T-helper 2 cell (primary cell): ENCODE measurements at regions not wholly inside any gene's neighbourhood (a gene's known extent, or its start where the extent isn't known, plus 50 kb on each side); places are given as distances from the start of the nearest gene placed in this dataset.

Source experiments
- DNase-seq, 5 experiments: peaks; one replicate each; pipeline versions ENCODE4 v3.0.0 to v3.0.0-alpha.2; 2012 to 2022

DNA sequence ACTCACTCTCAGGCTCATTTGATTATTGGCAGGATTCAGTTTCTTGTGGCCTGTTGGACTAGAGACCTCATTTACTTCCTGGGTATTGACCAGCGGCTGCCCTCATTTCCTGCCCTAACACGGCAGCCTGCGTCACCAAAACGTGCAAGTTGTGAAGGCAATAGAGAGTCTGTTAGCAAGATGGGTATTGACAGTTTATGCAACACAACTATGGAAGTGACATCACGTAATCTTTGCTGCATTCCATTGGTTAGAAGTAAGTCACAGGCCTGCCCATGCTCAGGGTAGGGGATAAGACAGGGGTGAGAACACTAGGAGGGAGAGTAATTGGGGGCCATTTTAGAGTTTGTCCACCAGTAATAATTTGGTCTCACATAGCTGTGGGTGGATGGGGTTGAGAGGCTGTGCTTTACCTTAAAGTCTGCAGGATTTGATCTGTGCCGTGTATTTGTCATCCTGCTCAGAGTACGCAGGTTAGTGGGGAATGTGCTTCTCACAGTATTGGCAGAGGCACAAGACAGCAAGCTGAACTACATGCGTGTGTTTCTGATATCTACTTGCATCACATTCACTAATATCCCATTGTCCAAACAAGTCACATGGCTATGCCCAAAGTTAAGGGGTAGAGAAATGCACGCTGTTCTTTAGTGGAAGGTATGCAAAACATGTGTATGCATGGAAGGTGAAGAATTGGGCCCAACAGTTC, 83.3 kb downstream of the EDEM1 start:
- DNase-seq = no peak

DNA sequence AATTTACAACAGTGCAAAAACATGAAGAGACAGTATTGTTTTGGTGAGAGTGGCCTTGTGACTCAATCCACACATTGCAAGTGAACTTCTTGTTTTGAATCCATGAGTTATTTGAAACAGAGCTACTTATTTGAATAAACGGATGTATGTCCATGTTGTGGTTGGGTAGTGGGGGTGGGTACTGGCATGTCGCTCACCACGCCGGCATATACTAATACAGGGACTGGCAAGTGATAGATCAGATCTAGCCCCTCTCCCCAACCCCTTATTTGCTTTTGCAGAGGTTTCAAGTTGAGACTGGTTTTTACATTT, 83.8 kb downstream of the EDEM1 start:
- DNase-seq = peak in 1 of 5 experiments; percentile 18

DNA sequence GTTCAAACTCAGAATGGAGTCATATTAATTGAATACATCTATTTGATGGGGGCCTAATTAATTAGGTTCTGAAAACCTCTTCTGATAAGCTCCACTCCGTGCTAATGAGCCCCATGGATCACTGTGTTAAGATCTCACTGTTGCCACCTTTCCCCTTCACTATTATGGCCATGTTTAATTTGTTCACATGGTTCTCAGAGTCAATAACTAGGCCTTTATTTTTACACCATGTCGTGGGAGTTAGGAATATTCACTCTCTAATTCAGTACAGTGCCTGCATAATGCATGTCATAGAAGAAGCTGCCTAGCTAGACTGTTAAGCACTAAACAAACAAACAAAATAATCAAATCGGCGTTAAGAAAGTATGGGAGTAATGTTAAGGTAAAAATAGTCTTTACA, 84.9 kb downstream of the EDEM1 start:
- no peak for DNase-seq

DNA sequence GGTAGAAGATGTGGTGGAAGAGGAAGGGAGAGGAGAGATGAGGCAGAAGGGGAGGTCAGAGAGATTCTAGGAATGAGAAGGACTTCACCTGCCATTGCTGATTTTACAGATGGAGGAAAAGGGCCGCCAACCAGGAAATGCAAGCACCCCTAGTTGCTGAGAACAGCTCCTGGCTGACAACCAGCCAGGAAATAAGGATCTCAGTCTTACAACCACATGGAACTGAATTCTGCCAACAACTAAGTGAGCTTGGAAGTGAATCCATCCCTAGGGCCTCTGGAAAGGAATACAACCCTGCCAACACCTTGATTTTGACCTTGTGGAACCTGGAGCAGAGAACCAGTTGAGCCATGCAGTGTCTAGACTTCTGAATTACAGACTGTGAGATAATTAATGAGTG, 86.6 kb downstream of the EDEM1 start:
- DNase-seq = no peak

DNA sequence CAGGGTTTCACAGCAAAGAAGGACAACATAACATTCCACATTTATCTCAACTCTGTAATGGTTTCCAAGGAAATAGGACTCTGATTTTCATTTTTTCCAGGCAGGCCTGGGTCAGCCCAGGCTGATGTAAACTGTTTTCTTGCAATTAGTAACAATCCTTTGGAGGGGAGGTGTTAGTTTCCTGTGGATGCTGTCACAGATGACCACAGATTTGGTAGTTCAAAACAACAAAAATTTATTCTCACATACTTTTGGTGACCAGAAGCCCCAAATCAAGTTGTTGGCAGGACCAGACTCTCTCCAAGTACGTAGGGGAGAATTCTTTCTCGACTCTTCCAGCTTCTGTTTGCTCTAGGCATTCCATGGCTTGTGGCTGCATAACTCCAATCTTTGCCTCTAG, 88.0 kb downstream of the EDEM1 start:
- no peak for DNase-seq

DNA sequence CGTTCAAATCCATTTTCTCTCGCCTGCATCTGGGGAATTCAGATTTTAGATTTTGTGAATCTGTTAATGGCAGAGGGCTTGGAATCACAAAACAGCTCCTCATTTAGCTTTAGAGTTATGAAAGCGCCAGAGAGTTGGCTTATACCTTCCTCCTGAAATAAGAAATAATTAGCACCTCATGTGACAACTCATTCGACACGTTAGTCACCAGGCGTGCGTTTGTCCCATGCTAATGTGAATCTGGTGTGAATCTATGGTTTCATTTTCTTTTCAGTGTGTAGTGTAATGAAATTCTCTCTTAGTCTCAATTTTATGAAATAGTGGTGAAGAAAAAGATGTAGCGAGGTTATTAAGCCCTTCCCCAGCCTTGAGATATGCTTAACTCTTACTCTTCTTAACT, 89.4 kb downstream of the EDEM1 start:
- DNase-seq = no peak

DNA sequence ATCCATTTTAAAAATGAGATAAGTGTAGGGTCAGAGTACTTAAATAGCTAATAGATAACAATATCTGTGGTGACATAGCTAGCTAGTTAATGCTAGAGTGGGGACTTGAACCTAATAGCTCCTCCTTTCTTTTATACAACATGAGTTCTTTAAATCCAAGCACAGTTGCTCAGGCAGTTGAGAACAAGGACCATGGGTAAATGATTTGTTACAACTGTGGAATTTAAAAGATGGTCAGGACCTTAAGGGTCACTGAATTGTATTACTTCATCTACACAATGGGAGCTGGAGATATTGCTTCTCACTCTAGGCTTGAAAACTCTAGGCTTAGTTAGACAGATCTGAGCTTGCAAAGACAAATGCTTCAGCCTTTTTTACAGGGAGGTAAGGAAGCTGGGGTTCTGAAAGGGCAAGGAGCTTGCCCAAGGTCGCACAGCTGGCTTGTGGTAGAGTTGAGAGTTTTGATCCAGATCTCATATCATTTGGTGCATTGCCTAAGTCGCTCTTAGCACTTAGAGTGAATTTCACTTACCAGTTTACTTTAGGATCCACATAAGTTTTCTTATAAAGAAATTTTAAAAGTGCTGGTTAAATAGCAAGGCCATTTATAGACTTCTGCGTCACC, 90.2 kb downstream of the EDEM1 start:
- no peak for DNase-seq

DNA sequence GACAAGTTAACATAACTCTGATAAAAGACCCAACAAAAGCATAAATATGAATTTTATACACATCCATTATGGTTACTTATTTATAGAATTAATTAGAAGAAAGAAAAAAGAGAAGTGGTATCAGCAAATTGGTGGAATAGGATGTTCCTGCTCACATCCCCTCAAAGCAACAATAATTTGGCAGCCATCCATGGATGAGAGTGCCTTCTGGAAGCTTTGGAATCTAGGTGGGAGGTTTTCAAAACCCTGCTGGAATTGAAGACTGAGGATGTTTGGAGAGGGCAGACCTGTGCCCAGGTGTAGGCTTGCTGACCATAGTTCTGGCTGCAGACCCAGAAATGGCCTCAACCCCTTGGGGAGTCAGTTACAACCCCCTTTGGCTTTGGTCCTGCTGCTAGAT, 91.2 kb downstream of the EDEM1 start:
- DNase-seq = no peak

DNA sequence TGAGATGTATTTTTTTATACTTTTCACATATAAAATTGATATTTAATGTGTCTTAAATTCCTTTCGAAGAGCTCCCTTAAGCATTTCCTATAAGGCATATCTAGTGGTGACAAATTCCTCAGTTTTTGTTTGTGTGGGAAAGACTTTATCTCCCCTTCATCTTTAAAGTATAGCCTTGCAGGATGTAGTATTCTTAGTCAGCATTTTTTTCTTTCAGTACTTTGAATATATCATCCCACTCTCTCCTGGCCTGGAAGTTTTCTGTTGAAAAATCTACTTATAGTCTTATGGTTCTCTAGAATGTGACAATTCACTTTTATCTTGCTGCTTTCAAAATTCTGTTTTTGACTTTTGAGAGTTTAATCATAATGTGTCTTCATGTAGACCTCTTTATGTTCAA, 95.2 kb downstream of the EDEM1 start:
- DNase-seq = no peak

DNA sequence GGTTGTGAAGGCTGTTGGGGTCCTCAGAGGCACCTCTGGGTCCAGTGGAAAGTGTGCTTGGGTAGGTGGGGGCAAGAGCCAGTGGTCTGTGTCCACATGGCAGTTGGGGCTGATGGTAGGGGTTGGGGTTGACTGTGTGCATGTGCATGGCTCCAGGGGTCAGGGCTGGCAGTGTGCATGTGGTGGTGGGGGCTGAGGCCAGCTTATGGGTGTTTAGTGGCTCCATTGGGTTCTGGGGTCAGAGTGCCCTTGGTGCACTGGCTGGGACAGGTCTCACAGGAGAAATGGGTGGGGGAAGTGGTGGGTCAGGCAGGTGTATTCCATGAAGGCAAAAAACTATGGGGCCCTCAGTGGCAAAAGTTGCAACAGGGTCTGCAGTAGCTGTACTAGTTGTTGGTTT, 97.9 kb downstream of the EDEM1 start:
- DNase-seq = no peak

DNA sequence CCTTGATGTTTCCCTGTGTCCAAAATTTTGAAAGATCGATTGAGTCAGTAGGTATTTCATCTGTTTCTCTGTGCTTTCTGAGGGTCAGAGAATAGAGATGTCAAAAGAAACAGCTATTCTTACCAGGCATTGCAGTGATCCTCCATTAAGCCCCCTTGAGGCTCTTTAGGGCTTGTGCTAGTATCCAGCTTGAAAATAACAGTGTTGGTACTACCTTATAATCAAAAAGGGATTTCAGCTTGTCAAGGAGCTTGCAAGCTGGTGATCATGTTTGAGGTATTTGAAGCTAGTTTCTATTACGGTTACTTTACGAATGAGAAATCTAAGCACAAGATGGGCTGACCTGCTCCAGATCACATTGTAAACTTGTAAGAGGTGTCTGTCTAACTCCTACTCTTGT, 103.4 kb downstream of the EDEM1 start:
- no peak for DNase-seq

DNA sequence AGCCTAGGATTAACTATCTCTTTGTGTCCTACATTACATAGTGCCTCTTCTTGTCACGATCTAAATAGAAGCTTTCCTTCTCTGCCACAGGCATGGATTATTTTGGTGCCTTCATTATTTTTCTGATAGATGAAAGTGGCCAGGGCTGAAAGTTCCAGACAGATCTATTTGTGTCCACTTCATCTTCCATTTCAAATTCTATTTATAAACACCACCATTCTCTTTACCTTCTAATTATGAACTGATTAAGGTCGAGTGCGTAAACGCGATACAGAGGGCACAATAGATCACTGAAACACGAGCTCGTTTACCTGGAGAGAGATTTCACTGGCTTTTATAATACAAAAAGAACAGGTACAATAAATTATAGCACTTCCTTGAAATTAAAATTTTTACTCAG, 105.0 kb downstream of the EDEM1 start:
- DNase-seq = no peak

DNA sequence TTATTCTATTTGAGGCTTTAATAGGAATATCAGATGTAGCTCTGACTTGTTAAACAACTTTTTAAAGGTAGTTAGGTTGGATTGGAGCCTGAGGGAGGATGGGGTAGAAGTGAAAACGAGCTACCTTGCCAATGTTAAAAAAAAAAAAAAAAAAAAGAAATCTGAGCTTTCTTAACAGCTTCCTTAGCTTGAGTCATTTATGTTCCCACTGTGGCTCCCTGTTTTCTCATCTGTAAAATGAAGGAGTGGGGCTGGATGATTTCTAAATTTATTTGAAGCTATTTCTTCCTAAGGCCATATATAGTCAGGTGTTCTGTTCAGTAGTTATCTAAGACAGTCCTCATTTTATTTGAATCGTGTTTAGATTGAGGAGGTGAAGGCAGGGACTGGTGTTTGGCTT, 105.7 kb downstream of the EDEM1 start:
- DNase-seq = no peak

DNA sequence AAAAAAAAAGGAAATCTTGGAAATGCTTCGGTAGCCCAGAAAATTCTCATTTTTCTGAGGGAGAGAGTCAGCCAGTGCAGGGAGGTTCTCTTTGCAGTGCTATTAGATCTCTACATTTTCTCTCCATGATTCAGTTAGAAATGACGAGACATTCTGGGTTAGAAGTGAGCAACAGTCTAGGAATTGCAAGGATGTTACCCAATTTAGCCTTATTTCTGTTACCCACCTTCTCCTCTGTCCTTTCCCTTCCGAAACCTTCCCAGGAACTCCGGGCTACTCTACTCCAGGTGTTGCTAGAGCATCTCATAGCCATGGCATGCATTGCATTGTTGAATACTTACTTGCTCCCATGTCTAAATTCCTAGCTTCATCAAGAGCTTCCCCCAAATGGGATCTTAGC, 106.8 kb downstream of the EDEM1 start:
- no peak for DNase-seq

DNA sequence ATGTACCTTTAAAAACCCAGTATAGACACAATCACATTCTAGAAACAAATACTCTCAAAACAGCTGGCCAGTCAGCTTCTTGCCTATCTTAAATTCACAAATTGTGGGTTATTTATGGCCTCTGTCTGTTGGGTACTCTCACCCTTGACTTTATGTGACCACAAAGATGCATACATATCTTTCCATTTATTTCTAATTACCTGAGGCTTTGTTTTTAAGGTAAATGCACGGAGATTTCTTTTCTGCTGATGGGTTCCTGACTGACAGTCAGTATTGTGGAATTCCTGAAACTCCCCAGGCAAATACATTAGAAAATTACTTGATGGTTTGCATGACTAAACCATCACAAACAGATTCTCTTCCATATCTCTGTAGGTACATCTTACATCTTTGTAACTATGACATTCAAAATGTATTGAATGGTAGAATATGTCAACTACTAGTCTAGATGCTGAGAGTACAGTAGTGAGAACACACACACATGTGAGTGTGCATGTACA, 107.7 kb downstream of the EDEM1 start:
- DNase-seq = no peak

DNA sequence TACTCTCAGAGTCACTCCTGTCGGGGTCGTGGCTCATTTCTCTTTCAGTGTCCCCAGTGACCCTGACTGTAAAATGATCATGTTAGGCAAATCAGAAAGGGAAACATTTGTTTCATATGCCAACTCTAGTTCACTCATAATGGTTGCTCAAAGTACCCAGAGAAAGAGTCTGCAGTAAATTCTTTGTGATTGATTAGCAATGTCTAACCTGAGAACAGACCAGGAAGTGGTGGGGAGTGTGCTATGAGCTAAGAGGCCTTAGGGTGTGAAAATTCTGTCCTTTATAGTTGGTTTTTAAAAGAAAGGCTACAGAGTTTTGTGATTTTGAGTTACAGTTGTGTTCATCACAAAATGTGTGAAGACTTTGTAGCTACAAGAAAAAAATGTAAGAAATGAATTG, 108.9 kb downstream of the EDEM1 start:
- peak in 1 of 5 experiments; percentile 14 for DNase-seq

DNA sequence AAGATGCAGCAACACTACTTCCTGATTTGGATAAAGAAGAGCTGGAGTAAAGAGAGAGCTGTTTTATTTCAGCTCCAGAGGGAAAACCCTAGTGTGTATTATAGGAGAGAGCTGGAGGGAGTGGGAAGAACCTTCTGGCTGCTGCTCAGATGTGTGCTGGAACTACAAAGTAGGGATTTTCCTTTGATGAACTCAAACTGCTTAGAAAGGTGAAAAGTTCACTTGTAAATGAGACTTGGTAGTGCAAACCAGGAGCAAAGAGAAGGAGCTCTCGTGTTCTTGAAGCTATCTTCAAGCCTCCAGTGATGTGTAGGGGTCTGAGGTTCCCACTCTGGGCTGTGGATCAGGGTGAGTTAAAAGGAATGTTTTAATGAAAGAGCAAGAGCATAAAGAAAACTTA, 110.4 kb downstream of the EDEM1 start:
- no peak for DNase-seq

DNA sequence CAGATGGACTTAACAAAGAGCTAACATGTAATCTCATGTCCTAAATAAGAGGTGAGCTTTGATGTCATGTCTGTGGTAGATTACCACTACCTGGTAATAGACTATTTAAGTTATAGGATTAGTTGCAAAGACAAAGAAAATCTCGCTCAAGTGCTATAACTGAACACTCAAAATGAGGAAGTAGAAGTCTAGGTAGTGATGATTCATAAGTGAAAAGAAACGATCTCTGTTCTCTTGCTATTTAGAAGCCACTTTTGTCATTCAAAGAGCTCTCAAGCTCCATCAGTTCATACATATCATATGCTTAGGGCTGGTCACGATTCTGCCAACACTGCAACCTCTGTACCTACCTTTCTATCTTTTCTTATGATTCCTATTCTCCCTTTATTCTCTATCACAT, 110.9 kb downstream of the EDEM1 start:
- DNase-seq = peak in 1 of 5 experiments; percentile 32

DNA sequence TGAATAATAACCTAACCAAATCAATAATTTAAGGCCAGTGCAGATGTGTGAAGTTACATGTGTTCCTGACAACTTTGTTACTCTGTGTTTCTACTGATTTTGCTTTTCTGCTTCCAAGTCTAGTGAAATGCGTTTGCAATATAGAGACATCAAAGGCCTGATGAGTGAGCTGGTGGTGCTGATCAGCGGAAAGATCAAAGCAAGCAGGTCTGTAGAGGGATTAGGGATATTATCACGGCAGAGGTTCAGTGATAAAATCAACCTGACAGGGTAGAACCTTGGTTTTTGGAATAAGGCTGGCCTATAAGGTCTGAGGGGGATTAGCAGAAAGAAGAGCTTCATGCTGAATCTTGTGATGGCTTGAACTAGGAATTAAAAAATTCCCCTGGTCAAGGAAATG, 111.7 kb downstream of the EDEM1 start:
- DNase-seq = no peak

DNA sequence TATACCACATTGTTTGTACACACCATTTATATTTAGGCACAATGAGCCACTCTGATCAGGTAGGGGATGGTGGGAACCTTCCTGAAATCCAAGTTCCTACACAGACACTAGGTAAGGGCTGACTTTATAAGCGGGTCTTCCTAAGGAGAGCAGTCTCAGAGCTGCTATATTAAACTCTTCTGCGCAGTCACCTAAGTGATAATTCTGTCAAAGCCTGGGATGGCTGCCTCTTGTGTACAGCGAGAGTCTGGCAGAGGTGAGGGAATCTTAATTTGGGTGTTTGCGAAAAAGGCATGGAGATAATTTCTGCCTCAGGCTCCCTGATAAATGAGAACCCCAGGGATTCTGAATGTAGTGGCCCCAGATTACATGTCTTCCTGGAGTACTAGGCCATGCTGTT, 113.1 kb downstream of the EDEM1 start:
- DNase-seq = no peak

DNA sequence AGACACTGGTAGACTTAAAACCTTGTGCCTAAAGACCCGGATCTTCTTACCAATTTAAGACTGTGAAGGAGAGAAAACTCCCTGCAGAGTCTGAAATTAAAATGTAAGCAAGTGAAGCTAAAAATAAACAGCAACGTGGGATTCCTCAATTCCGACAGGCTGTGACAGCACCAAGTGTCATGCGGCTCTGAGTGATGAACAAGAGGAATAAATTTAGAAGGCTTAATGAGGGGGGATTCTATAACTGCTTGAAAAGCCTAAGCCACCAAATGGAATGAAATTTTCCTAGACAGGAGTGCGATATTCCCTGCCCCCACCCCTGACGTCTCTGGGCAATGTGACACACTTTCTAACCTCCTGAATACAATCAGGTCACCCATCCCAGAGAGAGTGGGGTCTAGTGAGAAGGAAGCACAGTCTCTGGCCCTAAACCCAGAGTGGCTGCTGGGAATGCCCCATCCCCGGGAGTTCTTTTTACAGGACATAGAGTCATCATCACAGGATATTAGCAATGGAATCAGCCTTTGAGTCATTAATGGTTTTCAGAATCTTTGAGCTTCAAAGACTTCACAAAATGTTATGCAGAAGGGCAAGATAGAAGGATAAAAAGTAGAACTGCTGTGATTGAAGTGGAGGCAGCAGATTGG, 114.3 kb downstream of the EDEM1 start:
- no peak for DNase-seq

DNA sequence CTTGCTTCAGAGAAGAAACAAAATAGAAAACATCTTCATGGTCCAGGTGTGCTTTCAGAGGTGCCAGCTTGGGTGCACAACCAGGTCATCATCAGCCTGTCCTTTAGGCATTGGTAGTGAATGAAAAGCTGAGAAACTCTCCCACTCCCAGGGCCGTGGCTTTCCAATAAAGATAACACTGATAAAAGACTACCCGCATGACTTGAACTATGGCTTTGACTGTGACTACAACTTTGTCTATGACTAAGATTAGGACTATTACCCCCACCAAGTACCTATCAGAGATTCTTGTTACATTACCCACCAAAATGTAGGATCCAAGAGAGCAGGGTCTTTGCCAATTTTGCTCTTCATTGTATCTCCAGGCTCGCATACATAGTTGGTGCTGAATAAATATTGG, 115.2 kb downstream of the EDEM1 start:
- DNase-seq = no peak

DNA sequence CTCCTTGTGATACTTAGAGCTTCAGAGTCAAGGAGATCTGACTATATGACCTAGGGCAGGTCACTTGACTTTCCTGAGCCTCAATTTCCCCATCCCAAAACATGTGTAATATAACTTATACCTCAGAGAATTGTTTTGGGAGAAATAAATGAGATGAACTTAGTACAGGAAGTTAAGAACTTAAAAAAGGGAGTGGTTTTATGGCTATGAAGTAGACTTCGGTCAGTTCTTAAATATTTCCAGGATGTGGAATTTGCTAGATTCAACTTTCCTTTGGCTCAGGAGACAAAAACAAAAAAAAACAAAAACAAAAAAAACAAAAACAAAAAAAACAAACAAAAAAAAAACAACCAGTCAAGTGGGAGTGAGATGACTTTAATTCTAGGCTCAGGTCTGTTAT, 116.7 kb downstream of the EDEM1 start:
- DNase-seq = no peak
